Panc1 (cell line): ENCODE measurements at regions not wholly inside any gene's neighbourhood (a gene's known extent, or its start where the extent isn't known, plus 50 kb on each side); places are given as distances from the start of the nearest gene placed in this dataset.

Source experiments
- ATAC-seq: fragments of 200-7000 bp; cut with Tn5 transposase; 2 replicates; pipeline ENCODE4 v1.9.1; 2020; ENCODE audit warnings: mild to moderate bottlenecking, moderate library complexity
- BruUV-seq: library from RNA; stranded (reverse); fragments of 400-500 nt; replicated peaks from 2 replicates; lab custom pipeline; 2021; lab: Mats Ljungman, UMichigan
- CTCF ChIA-PET: fragments of 300-600 bp; sonication (Branson Sonifier 250); formaldehyde crosslinking; loops from one replicate; lab custom pipeline; 2022; ENCODE audit warnings: antibody characterized with exemption; lab: Charles Lee
- POLR2A ChIA-PET: fragments of 300-600 bp; sonication (Branson Sonifier 250); formaldehyde crosslinking; loops from one replicate; lab custom pipeline; 2022; ENCODE audit warnings: antibody characterized with exemption; lab: Charles Lee
- DNase-seq: peaks from one replicate; pipeline ENCODE4 v3.0.0-alpha.2; 2010; ENCODE audit warnings: low read depth, low spot score
- H3K27ac ChIP-seq: 2 replicates; pipeline ENCODE4 v1.5.1; 2011; ENCODE audit warnings: mild to moderate bottlenecking, low read length, inconsistent platforms
- H3K27me3 ChIP-seq: fragments of 200-500 bp; sonication (Bioruptor generic); 2 replicates; pipeline ENCODE4 v1.6.0; 2014; ENCODE audit warnings: low read length, inconsistent platforms; ENCODE audit not compliant: control insufficient read depth, insufficient read depth
- H3K36me3 ChIP-seq: fragments of 200-500 bp; sonication (Bioruptor generic); 2 replicates; pipeline ENCODE4 v1.5.1; 2014; ENCODE audit warnings: inconsistent platforms, mild to moderate bottlenecking, low read length, moderate library complexity; ENCODE audit not compliant: control insufficient read depth, insufficient read depth
- H3K4me1 ChIP-seq: 2 replicates; pipeline ENCODE4 v1.5.1; 2011; ENCODE audit warnings: inconsistent platforms, mild to moderate bottlenecking, low read length, moderate library complexity; ENCODE audit not compliant: control insufficient read depth, insufficient read depth
- H3K4me3 ChIP-seq, 2 experiments: 2 replicates each; pipeline ENCODE4 v1.5.1; 2011 to 2012; ENCODE audit warnings: low read depth in 2 of 2, low read length in 2 of 2, mild to moderate bottlenecking in 2 of 2, inconsistent platforms in 1 of 2, moderate library complexity in 1 of 2
- H3K9me3 ChIP-seq: fragments of 200-500 bp; sonication (Bioruptor generic); 2 replicates; pipeline ENCODE4 v1.5.1; 2014; ENCODE audit warnings: low read depth, mild to moderate bottlenecking, inconsistent platforms, low read length, moderate library complexity; ENCODE audit not compliant: control insufficient read depth, insufficient read depth
- POLR2AphosphoS5 ChIP-seq: IDR thresholded peaks from 2 replicates; pipeline ENCODE4 v1.6.1; 2012; ENCODE audit warnings: mild to moderate bottlenecking, low read depth, low read length, moderate library complexity
- SIN3A ChIP-seq: IDR thresholded peaks from 2 replicates; pipeline ENCODE4 v1.6.1; 2012; ENCODE audit warnings: low read depth, mild to moderate bottlenecking, low read length, moderate library complexity, borderline replicate concordance; ENCODE audit not compliant: insufficient read depth
- TCF7L2 ChIP-seq: IDR thresholded peaks from 2 replicates; pipeline ENCODE4 v1.6.1; 2011; ENCODE audit warnings: mild to moderate bottlenecking, low read depth, low read length, inconsistent platforms
- in situ Hi-C: cut with HindIII; loops from 2 replicates; pipeline ENCODE4 v1.10.0; 2016; ENCODE audit warnings: low sequenced_read_pairs, low pct_unique_long_range_greater_than_20kb
- intact Hi-C: fragments of 100-400 bp; cut with micrococcal nuclease; formaldehyde crosslinking; loops from one replicate; pipeline ENCODE4 v1.10.0; 2022; ENCODE audit not compliant: unreplicated experiment
- TF ChIP-seq, protein P1 (sequence below): fragments of 450-650 bp; IDR thresholded peaks from 2 replicates; pipeline ENCODE4 v1.5.1; 2017; ENCODE audit warnings: mild to moderate bottlenecking
- TF ChIP-seq, protein P2 (sequence below), 2 experiments: IDR thresholded peaks; 2 replicates each; pipeline ENCODE4 v1.6.1; 2011 to 2012; ENCODE audit warnings: low read depth in 2 of 2, control low read depth in 1 of 2, low read length in 1 of 2, mild to moderate bottlenecking in 1 of 2, moderate library complexity in 1 of 2; ENCODE audit not compliant: insufficient read depth in 1 of 2

GRCh38 chr16:13586051-13586450 is 333.9 kb upstream of the ERCC4 start:
- no TSS peak for BruUV-seq
- POLR2A ChIA-PET, result no interaction called here

DNA sequence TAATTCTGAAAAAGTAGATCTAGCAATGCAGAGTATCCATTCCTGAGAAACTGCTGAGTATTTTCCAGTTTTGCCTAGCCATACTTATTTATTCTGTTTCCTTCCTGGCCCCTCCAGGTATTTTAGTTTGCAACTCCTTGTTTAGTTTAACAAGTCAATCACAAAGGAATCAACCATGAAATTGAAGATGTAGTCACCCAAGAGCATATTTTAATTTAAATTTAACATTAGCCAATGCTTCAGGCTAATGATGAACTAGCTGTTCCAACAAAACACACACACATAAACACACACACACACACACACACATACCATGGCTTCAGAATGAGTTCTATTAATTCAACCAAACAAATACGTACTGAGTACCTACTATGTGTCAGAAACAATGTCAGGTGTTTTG is 332.8 kb upstream of the ERCC4 start:
- ATAC-seq, result no peak
- in situ Hi-C loops (no loop called here), intact Hi-C loops (no loop called here)
- no TSS peak for BruUV-seq
- no peak for DNase-seq
- Histone ChIP-seq H3K4me1 (no peaks in the 10 kb centered on the region), H3K4me3 (no peak overlapping the region), H3K27ac (no peak overlapping the region), H3K9me3 (no peaks in the 10 kb centered on the region), H3K36me3 (no peaks in the 10 kb centered on the region), H3K27me3 (no peaks in the 10 kb centered on the region; the same call in 1 of the 2 replicates)
- TF ChIP-seq, protein P1, sequence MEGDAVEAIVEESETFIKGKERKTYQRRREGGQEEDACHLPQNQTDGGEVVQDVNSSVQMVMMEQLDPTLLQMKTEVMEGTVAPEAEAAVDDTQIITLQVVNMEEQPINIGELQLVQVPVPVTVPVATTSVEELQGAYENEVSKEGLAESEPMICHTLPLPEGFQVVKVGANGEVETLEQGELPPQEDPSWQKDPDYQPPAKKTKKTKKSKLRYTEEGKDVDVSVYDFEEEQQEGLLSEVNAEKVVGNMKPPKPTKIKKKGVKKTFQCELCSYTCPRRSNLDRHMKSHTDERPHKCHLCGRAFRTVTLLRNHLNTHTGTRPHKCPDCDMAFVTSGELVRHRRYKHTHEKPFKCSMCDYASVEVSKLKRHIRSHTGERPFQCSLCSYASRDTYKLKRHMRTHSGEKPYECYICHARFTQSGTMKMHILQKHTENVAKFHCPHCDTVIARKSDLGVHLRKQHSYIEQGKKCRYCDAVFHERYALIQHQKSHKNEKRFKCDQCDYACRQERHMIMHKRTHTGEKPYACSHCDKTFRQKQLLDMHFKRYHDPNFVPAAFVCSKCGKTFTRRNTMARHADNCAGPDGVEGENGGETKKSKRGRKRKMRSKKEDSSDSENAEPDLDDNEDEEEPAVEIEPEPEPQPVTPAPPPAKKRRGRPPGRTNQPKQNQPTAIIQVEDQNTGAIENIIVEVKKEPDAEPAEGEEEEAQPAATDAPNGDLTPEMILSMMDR, result no peak
- TF ChIP-seq TCF7L2 (no peak), SIN3A (no peak), POLR2AphosphoS5 (no peak)
- TF ChIP-seq, protein P2, sequence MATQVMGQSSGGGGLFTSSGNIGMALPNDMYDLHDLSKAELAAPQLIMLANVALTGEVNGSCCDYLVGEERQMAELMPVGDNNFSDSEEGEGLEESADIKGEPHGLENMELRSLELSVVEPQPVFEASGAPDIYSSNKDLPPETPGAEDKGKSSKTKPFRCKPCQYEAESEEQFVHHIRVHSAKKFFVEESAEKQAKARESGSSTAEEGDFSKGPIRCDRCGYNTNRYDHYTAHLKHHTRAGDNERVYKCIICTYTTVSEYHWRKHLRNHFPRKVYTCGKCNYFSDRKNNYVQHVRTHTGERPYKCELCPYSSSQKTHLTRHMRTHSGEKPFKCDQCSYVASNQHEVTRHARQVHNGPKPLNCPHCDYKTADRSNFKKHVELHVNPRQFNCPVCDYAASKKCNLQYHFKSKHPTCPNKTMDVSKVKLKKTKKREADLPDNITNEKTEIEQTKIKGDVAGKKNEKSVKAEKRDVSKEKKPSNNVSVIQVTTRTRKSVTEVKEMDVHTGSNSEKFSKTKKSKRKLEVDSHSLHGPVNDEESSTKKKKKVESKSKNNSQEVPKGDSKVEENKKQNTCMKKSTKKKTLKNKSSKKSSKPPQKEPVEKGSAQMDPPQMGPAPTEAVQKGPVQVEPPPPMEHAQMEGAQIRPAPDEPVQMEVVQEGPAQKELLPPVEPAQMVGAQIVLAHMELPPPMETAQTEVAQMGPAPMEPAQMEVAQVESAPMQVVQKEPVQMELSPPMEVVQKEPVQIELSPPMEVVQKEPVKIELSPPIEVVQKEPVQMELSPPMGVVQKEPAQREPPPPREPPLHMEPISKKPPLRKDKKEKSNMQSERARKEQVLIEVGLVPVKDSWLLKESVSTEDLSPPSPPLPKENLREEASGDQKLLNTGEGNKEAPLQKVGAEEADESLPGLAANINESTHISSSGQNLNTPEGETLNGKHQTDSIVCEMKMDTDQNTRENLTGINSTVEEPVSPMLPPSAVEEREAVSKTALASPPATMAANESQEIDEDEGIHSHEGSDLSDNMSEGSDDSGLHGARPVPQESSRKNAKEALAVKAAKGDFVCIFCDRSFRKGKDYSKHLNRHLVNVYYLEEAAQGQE (IDR thresholded peaks at IDR 0.05; ENCODE audit: insufficient read depth in 1 of 2, low read depth in 2 of 2, low read length in 1 of 2), result no peak
- CTCF ChIA-PET, result no interaction called here
- POLR2A ChIA-PET, result interaction anchor here (0.6 kb wide), 3 partner anchors 74 to 647 kb away, joined by 3 to 16 read pairs (median 5); no protein-coding TSS in a partner anchor

More at GRCh38 chr16:13586051-13586450, 333.9 kb upstream of the ERCC4 start:
- Histone ChIP-seq H3K9me3 (no peaks in the 10 kb centered on the region), H3K27me3 (no peaks in the 10 kb centered on the region; the same call in 1 of the 2 replicates), H3K4me3 (no peak overlapping the region), H3K4me1 (no peaks in the 10 kb centered on the region), H3K27ac (no peak overlapping the region), H3K36me3 (no peaks in the 10 kb centered on the region)
- no peak for ATAC-seq
- no peak for DNase-seq
- in situ Hi-C loops (no loop called here), intact Hi-C loops (no loop called here)
- no peak for TF ChIP-seq POLR2AphosphoS5
- TF ChIP-seq SIN3A, result no peak
- TF ChIP-seq, protein P2 (IDR thresholded peaks at IDR 0.05; ENCODE audit: insufficient read depth in 1 of 2, low read depth in 2 of 2, low read length in 1 of 2), result no peak
- TF ChIP-seq TCF7L2, result no peak
- TF ChIP-seq, protein P1, result no peak
- CTCF ChIA-PET, result no interaction called here
